GM12878 (cell line): ENCODE measurements at regions not wholly inside any gene's neighbourhood (a gene's known extent, or its start where the extent isn't known, plus 50 kb on each side); places are given as distances from the start of the nearest gene placed in this dataset.

Experiments
- ATAC-seq: fragments of 200-7000 bp; cut with Tn5 transposase; 3 replicates; pipeline ENCODE4 v1.9.1; 2020; ENCODE audit warnings: mild to moderate bottlenecking, moderate library complexity
- BruUV-seq: library from RNA; stranded (reverse); fragments of 400-500 nt; replicated peaks from 2 replicates; lab custom pipeline; 2021; lab: Mats Ljungman, UMichigan
- CTCF ChIA-PET: fragments of 300-600 bp; sonication (Branson Sonifier 250); formaldehyde crosslinking; extraction: SDS; loops from one replicate; lab custom pipeline; 2021; ENCODE audit warnings: inconsistent platforms; lab: Yijun Ruan, JAX
- POLR2A ChIA-PET: fragments of 350-600 bp; formaldehyde crosslinking; extraction: SDS; loops from one replicate; lab custom pipeline; 2021; ENCODE audit warnings: inconsistent platforms; lab: Charles Lee
- RAD21 ChIA-PET: fragments of 300-600 bp; sonication (Branson Sonifier 250); formaldehyde crosslinking; loops from one replicate; lab custom pipeline; 2023; ENCODE audit warnings: antibody characterized with exemption; ENCODE audit not compliant: unreplicated experiment; lab: Charles Lee
- SMC1A ChIA-PET: fragments of 300-600 bp; sonication (Branson Sonifier 250); formaldehyde crosslinking; loops from one replicate; lab custom pipeline; 2023; ENCODE audit not compliant: unreplicated experiment, uncharacterized antibody; lab: Charles Lee
- DNase-seq: peaks from one replicate; pipeline ENCODE4 v3.0.0-alpha.2; 2011; ENCODE audit warnings: low read depth, low spot score
- FAIRE-seq: peaks from 3 replicates; lab custom pipeline; 2011; peaks lifted over from hg19 to GRCh38; lab: Jason Lieb, UNC
- H2AFZ ChIP-seq: 2 replicates; pipeline ENCODE4 v1.6.0; 2011; ENCODE audit warnings: low read depth, low read length, control low read depth; ENCODE audit not compliant: control insufficient read depth
- H3K27ac ChIP-seq: 2 replicates; pipeline ENCODE4 v1.5.1; 2011; ENCODE audit warnings: control low read depth; ENCODE audit not compliant: control insufficient read depth, insufficient read depth
- H3K27me3 ChIP-seq, 2 experiments: replicated peaks in 1 of 2; 2 replicates each; pipeline versions ENCODE4 v1.6.0 to v1.6.1; 2011; ENCODE audit warnings: low read length in 1 of 2; ENCODE audit not compliant: control insufficient read depth in 2 of 2, insufficient read depth in 2 of 2
- H3K36me3 ChIP-seq, 2 experiments: 2 replicates each; pipeline ENCODE4 v1.5.1; 2011; ENCODE audit warnings: low read length in 1 of 2; ENCODE audit not compliant: control insufficient read depth in 2 of 2, insufficient read depth in 2 of 2
- H3K4me1 ChIP-seq: 2 replicates; pipeline ENCODE4 v1.6.1; 2011; ENCODE audit warnings: mild to moderate bottlenecking, low read length, moderate library complexity, mixed read lengths; ENCODE audit not compliant: control insufficient read depth, insufficient read depth
- H3K4me2 ChIP-seq: 2 replicates; pipeline ENCODE4 v1.6.0; 2011; ENCODE audit warnings: control low read depth; ENCODE audit not compliant: control insufficient read depth, insufficient read depth
- H3K4me3 ChIP-seq: fragments of 200-600 bp; sonication (generic); 2 replicates; pipeline ENCODE4 v1.5.1; 2016
- H3K79me2 ChIP-seq: 2 replicates; pipeline ENCODE4 v1.6.0; 2011; ENCODE audit warnings: low read length; ENCODE audit not compliant: control insufficient read depth, insufficient read depth
- H3K9ac ChIP-seq: 2 replicates; pipeline ENCODE4 v1.8.0; 2011; ENCODE audit warnings: low read length, control low read depth, mixed read lengths; ENCODE audit not compliant: control insufficient read depth, insufficient read depth
- H3K9me3 ChIP-seq: replicated peaks from 3 replicates; pipeline ENCODE4 v1.5.1; 2011; ENCODE audit warnings: mild to moderate bottlenecking, low read length; ENCODE audit not compliant: control insufficient read depth, insufficient read depth
- H4K20me1 ChIP-seq: 2 replicates; pipeline ENCODE4 v1.6.0; 2011; ENCODE audit not compliant: control insufficient read depth, insufficient read depth
- CEBPB ChIP-seq, 2 experiments: fragments of 150-350 bp in 1 of 2; IDR thresholded peaks; 2 replicates each; pipeline ENCODE4 v1.6.1; 2012 to 2014; ENCODE audit warnings: low read depth in 2 of 2, low read length in 2 of 2, borderline replicate concordance in 1 of 2, inconsistent platforms in 1 of 2
- JUND ChIP-seq: IDR thresholded peaks from 2 replicates; pipeline ENCODE4 v1.6.1; 2012; ENCODE audit warnings: low read depth, mild to moderate bottlenecking, low read length, improper control_type of control experiment, moderate library complexity
- KAT2A ChIP-seq: conservative IDR thresholded peaks from 2 replicates; pipeline ENCODE4 v1.6.1; 2011; ENCODE audit warnings: low read depth, low read length; ENCODE audit not compliant: control insufficient read depth
- NR2C2 ChIP-seq: IDR thresholded peaks from 2 replicates; pipeline ENCODE4 v1.6.1; 2011; ENCODE audit warnings: borderline replicate concordance, low read depth; ENCODE audit not compliant: control insufficient read depth, insufficient read length
- POLR2AphosphoS5 ChIP-seq: IDR thresholded peaks from 2 replicates; pipeline ENCODE4 v1.6.1; 2011; ENCODE audit warnings: mild to moderate bottlenecking, low read length, inconsistent platforms
- SMAD1 ChIP-seq: fragments of 450-650 bp; IDR thresholded peaks from 2 replicates; pipeline ENCODE4 v1.6.1; 2018; ENCODE audit warnings: mild to moderate bottlenecking, low read depth; ENCODE audit not compliant: partially characterized antibody
- ZNF274 ChIP-seq: IDR thresholded peaks from one replicate; pipeline ENCODE4 v1.8.0; 2011; ENCODE audit not compliant: insufficient read length, insufficient read depth
- in situ Hi-C: fragments of 300-500 bp; cut with MboI; formaldehyde crosslinking; loops from 9 replicates; pipeline ENCODE4 v1.14.3; 2018; ENCODE audit warnings: mixed read lengths
- intact Hi-C: fragments of 100-400 bp; cut with micrococcal nuclease; formaldehyde crosslinking; loops from one replicate; pipeline ENCODE4 v1.14.2; 2022; ENCODE audit not compliant: unreplicated experiment
- TF ChIP-seq, protein P1 (sequence below): fragments of 150-350 bp; IDR thresholded peaks from 2 replicates; pipeline ENCODE4 v1.6.1; 2016; ENCODE audit warnings: low read depth, low read length
- TF ChIP-seq, protein P2 (sequence below): fragments of 450-650 bp; IDR thresholded peaks from 2 replicates; pipeline ENCODE4 v1.6.1; 2018; ENCODE audit warnings: mild to moderate bottlenecking, low read depth, moderate library complexity; ENCODE audit not compliant: partially characterized antibody
- TF ChIP-seq, protein P3 (sequence below): fragments of 450-650 bp; IDR thresholded peaks from 2 replicates; pipeline ENCODE4 v1.6.1; 2016; ENCODE audit warnings: mild to moderate bottlenecking
- TF ChIP-seq, protein P4 (sequence below): IDR thresholded peaks from 2 replicates; pipeline ENCODE4 v1.6.1; 2011; ENCODE audit warnings: mild to moderate bottlenecking, low read depth, low read length, moderate library complexity; ENCODE audit not compliant: insufficient replicate concordance

DNA sequence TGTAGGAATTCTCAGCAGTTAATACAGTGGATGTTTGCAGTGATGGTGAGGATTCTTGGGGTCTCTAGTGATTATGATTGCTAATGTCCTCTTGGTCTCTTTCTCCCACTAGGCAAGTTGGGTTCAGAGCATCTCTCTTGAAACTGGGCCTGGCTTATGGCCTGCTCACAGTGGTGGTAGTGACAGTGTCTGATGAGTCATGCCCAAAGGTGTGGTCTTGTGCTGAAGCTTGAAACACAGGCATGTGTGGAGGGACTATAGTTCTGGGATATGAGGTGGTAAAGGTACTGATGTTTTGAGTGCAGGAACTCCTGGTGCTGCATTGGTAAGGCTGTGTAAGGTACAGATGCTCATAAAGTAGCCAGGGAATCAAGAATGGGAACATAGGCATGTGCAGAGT lies 231.1 kb downstream of the FAM170A start:
- DNase-seq = no peak
- Histone ChIP-seq H3K9ac (no peak overlapping the region), H3K4me1 (no peaks in the 10 kb centered on the region), H3K4me3 (no peak overlapping the region), H3K27me3 (no peaks in the 10 kb centered on the region), H2AFZ (no peak overlapping the region), H3K36me3 (no peaks in the 10 kb centered on the region), H3K9me3 (no peaks in the 10 kb centered on the region), H3K79me2 (no peaks in the 10 kb centered on the region), H3K27ac (no peak overlapping the region)
- in situ Hi-C loops = no loop called here
- ChIA-PET POLR2A (no interaction called here), CTCF (no interaction called here), RAD21 (no interaction called here), SMC1A (interaction anchor here (1.4 kb wide), 1 partner anchor 9 kb away, joined by 4 read pairs; no protein-coding TSS in a partner anchor)
- no peak for ATAC-seq
- no TSS peak for BruUV-seq
- TF ChIP-seq NR2C2 = no peak
- TF ChIP-seq, protein P1, sequence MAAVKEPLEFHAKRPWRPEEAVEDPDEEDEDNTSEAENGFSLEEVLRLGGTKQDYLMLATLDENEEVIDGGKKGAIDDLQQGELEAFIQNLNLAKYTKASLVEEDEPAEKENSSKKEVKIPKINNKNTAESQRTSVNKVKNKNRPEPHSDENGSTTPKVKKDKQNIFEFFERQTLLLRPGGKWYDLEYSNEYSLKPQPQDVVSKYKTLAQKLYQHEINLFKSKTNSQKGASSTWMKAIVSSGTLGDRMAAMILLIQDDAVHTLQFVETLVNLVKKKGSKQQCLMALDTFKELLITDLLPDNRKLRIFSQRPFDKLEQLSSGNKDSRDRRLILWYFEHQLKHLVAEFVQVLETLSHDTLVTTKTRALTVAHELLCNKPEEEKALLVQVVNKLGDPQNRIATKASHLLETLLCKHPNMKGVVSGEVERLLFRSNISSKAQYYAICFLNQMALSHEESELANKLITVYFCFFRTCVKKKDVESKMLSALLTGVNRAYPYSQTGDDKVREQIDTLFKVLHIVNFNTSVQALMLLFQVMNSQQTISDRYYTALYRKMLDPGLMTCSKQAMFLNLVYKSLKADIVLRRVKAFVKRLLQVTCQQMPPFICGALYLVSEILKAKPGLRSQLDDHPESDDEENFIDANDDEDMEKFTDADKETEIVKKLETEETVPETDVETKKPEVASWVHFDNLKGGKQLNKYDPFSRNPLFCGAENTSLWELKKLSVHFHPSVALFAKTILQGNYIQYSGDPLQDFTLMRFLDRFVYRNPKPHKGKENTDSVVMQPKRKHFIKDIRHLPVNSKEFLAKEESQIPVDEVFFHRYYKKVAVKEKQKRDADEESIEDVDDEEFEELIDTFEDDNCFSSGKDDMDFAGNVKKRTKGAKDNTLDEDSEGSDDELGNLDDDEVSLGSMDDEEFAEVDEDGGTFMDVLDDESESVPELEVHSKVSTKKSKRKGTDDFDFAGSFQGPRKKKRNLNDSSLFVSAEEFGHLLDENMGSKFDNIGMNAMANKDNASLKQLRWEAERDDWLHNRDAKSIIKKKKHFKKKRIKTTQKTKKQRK = no peak
- no peak for TF ChIP-seq JUND
- TF ChIP-seq ZNF274 = no peak
- no peak for TF ChIP-seq POLR2AphosphoS5
- TF ChIP-seq, protein P2, sequence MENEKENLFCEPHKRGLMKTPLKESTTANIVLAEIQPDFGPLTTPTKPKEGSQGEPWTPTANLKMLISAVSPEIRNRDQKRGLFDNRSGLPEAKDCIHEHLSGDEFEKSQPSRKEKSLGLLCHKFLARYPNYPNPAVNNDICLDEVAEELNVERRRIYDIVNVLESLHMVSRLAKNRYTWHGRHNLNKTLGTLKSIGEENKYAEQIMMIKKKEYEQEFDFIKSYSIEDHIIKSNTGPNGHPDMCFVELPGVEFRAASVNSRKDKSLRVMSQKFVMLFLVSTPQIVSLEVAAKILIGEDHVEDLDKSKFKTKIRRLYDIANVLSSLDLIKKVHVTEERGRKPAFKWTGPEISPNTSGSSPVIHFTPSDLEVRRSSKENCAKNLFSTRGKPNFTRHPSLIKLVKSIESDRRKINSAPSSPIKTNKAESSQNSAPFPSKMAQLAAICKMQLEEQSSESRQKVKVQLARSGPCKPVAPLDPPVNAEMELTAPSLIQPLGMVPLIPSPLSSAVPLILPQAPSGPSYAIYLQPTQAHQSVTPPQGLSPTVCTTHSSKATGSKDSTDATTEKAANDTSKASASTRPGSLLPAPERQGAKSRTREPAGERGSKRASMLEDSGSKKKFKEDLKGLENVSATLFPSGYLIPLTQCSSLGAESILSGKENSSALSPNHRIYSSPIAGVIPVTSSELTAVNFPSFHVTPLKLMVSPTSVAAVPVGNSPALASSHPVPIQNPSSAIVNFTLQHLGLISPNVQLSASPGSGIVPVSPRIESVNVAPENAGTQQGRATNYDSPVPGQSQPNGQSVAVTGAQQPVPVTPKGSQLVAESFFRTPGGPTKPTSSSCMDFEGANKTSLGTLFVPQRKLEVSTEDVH = no peak
- TF ChIP-seq KAT2A = no peak
- TF ChIP-seq, protein P3, sequence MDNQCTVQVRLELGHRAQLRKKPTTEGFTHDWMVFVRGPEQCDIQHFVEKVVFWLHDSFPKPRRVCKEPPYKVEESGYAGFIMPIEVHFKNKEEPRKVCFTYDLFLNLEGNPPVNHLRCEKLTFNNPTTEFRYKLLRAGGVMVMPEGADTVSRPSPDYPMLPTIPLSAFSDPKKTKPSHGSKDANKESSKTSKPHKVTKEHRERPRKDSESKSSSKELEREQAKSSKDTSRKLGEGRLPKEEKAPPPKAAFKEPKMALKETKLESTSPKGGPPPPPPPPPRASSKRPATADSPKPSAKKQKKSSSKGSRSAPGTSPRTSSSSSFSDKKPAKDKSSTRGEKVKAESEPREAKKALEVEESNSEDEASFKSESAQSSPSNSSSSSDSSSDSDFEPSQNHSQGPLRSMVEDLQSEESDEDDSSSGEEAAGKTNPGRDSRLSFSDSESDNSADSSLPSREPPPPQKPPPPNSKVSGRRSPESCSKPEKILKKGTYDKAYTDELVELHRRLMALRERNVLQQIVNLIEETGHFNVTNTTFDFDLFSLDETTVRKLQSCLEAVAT = no peak
- no peak for TF ChIP-seq CEBPB (IDR thresholded peaks at IDR 0.05; ENCODE audit: borderline replicate concordance in 1 of 2, low read depth in 2 of 2, low read length in 2 of 2)
- TF ChIP-seq, protein P4, sequence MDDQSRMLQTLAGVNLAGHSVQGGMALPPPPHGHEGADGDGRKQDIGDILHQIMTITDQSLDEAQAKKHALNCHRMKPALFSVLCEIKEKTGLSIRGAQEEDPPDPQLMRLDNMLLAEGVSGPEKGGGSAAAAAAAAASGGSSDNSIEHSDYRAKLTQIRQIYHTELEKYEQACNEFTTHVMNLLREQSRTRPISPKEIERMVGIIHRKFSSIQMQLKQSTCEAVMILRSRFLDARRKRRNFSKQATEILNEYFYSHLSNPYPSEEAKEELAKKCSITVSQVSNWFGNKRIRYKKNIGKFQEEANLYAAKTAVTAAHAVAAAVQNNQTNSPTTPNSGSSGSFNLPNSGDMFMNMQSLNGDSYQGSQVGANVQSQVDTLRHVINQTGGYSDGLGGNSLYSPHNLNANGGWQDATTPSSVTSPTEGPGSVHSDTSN = no peak
- no peak for TF ChIP-seq SMAD1
- TF ChIP-seq, all 136 proteins: peak for 0
- intact Hi-C loops = no loop called here
- FAIRE-seq = no peak
- H4K20me1 ChIP-seq = no peaks in the 10 kb centered on the region
- no peak overlapping the region for H3K4me2 ChIP-seq
